MM.1S (cell line): ENCODE measurements at regions not wholly inside any gene's neighbourhood (a gene's known extent, or its start where the extent isn't known, plus 50 kb on each side); places are given as distances from the start of the nearest gene placed in this dataset.

ENCODE experiments used
- DNase-seq: peaks from one replicate; pipeline ENCODE4 v3.0.0-alpha.2; 2015
- H2AFZ ChIP-seq: fragments of 300-600 bp; sonication (generic); 2 replicates; pipeline ENCODE4 v1.6.0; 2016; ENCODE audit warnings: antibody characterized with exemption, low read length
- H3F3A ChIP-seq: fragments of 300-600 bp; sonication (generic); 2 replicates; pipeline ENCODE4 v1.6.1; 2016; ENCODE audit warnings: mild to moderate bottlenecking, antibody characterized with exemption, low read length, moderate library complexity, mixed read lengths; ENCODE audit not compliant: insufficient read depth
- H3K27ac ChIP-seq: fragments of 300-600 bp; sonication (generic); 2 replicates; pipeline ENCODE4 v1.5.1; 2016; ENCODE audit warnings: mild to moderate bottlenecking, low read length
- H3K27me3 ChIP-seq: fragments of 300-600 bp; sonication (generic); replicated peaks from 2 replicates; pipeline ENCODE4 v1.6.0; 2016; ENCODE audit warnings: low read length; ENCODE audit not compliant: insufficient read depth
- H3K36me3 ChIP-seq: fragments of 300-600 bp; sonication (generic); replicated peaks from 2 replicates; pipeline ENCODE4 v1.6.1; 2016; ENCODE audit warnings: mild to moderate bottlenecking, low read length, mixed read lengths; ENCODE audit not compliant: insufficient read depth
- H3K4me1 ChIP-seq: fragments of 300-600 bp; sonication (generic); 2 replicates; pipeline ENCODE4 v1.6.1; 2016; ENCODE audit warnings: low read length, mixed read lengths
- H3K4me2 ChIP-seq: fragments of 300-600 bp; sonication (generic); 2 replicates; pipeline ENCODE4 v1.6.0; 2016; ENCODE audit warnings: low read depth, low read length
- H3K4me3 ChIP-seq: fragments of 300-600 bp; sonication (generic); 2 replicates; pipeline ENCODE4 v1.5.1; 2016; ENCODE audit warnings: low read length, mixed read lengths
- H3K79me2 ChIP-seq: fragments of 300-600 bp; sonication (generic); 2 replicates; pipeline ENCODE4 v1.6.1; 2016; ENCODE audit warnings: mixed run types, low read length, mixed read lengths
- H3K9ac ChIP-seq: fragments of 300-600 bp; sonication (generic); 2 replicates; pipeline ENCODE4 v1.6.1; 2016; ENCODE audit warnings: low read length, mixed read lengths
- H3K9me2 ChIP-seq: fragments of 300-600 bp; sonication (generic); replicated peaks from 2 replicates; pipeline ENCODE4 v1.6.1; 2016; ENCODE audit warnings: mild to moderate bottlenecking, low read length, mixed read lengths; ENCODE audit not compliant: insufficient read depth
- H3K9me3 ChIP-seq: fragments of 300-600 bp; sonication (generic); replicated peaks from 2 replicates; pipeline ENCODE4 v1.6.1; 2016; ENCODE audit warnings: mild to moderate bottlenecking, low read length, mixed read lengths; ENCODE audit not compliant: insufficient read depth
- H4K20me1 ChIP-seq: fragments of 300-600 bp; sonication (generic); 2 replicates; pipeline ENCODE4 v1.6.1; 2016; ENCODE audit warnings: mild to moderate bottlenecking, low read length, moderate library complexity, mixed read lengths; ENCODE audit not compliant: insufficient read depth
- EZH2 ChIP-seq: fragments of 300-600 bp; sonication (generic); optimal IDR thresholded peaks from 2 replicates; pipeline ENCODE3; 2017; ENCODE audit warnings: low read depth, mild to moderate bottlenecking, antibody characterized with exemption, low read length, mixed read lengths
- EZH2phosphoT487 ChIP-seq: fragments of 300-600 bp; sonication (generic); IDR thresholded peaks from 2 replicates; pipeline ENCODE4 v1.6.1; 2018; ENCODE audit warnings: antibody characterized with exemption, low read length
- TF ChIP-seq, protein P1 (sequence below): fragments of 300-600 bp; sonication (generic); IDR thresholded peaks from 2 replicates; pipeline ENCODE4 v1.5.1; 2016; ENCODE audit warnings: antibody characterized with exemption, low read length, mixed read lengths

GRCh38 chr7:34365011-34365410 lies 293.0 kb upstream of the NPSR1 start:
- no peak for DNase-seq
- no peaks in the 10 kb centered on the region for H4K20me1 ChIP-seq
- H3K4me1 ChIP-seq, result no peaks in the 10 kb centered on the region
- no peaks in the 10 kb centered on the region for H3K9me2 ChIP-seq
- H3F3A ChIP-seq, result no peaks in the 10 kb centered on the region
- H3K9ac ChIP-seq, result no peak overlapping the region
- H3K4me3 ChIP-seq, result no peak overlapping the region
- no peaks in the 10 kb centered on the region for H3K9me3 ChIP-seq
- no peak overlapping the region for H2AFZ ChIP-seq
- H3K36me3 ChIP-seq, result no peaks in the 10 kb centered on the region
- no peaks in the 10 kb centered on the region for H3K27me3 ChIP-seq
- H3K27ac ChIP-seq, result no peak overlapping the region
- no peaks in the 10 kb centered on the region for H3K79me2 ChIP-seq
- TF ChIP-seq EZH2 (no peak), EZH2phosphoT487 (no peak)
- TF ChIP-seq, protein P1, sequence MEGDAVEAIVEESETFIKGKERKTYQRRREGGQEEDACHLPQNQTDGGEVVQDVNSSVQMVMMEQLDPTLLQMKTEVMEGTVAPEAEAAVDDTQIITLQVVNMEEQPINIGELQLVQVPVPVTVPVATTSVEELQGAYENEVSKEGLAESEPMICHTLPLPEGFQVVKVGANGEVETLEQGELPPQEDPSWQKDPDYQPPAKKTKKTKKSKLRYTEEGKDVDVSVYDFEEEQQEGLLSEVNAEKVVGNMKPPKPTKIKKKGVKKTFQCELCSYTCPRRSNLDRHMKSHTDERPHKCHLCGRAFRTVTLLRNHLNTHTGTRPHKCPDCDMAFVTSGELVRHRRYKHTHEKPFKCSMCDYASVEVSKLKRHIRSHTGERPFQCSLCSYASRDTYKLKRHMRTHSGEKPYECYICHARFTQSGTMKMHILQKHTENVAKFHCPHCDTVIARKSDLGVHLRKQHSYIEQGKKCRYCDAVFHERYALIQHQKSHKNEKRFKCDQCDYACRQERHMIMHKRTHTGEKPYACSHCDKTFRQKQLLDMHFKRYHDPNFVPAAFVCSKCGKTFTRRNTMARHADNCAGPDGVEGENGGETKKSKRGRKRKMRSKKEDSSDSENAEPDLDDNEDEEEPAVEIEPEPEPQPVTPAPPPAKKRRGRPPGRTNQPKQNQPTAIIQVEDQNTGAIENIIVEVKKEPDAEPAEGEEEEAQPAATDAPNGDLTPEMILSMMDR, result no peak
- no peak overlapping the region for H3K4me2 ChIP-seq

- Histone ChIP-seq H3K9ac (no peak overlapping the region), H2AFZ (no peak overlapping the region), H4K20me1 (no peaks in the 10 kb centered on the region), H3K79me2 (no peaks in the 10 kb centered on the region), H3K9me3 (no peaks in the 10 kb centered on the region), H3F3A (no peaks in the 10 kb centered on the region), H3K4me3 (no peak overlapping the region), H3K27ac (no peak overlapping the region), H3K36me3 (no peaks in the 10 kb centered on the region), H3K4me1 (no peaks in the 10 kb centered on the region), H3K9me2 (no peaks in the 10 kb centered on the region), H3K27me3 (no peaks in the 10 kb centered on the region), H3K4me2 (no peak overlapping the region)
- no peak for TF ChIP-seq EZH2
- no peak for TF ChIP-seq EZH2phosphoT487
- TF ChIP-seq, protein P1, result no peak
- DNase-seq, result no peak
These were observed 292.4 kb upstream of the NPSR1 start for GRCh38 chr7:34365611-34366010.

DNA sequence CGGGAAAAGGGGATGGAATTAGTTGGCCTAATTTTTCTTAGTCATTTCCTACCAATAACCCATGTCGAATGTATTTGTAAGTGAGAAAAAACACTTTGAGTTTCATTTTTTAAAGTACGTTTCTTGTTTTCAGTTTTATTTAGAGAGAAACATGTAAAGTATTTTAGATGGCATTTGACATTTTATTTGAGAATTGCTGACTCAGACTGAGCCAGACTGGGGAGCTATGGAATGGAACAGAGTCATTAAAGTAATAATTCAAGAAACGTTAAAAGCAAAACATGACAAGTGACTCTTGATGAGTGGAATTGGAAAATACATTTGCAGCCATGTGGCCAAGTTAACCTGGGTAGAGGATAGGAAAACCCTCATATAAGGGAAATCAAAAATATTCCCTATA lies 286.1 kb upstream of the NPSR1 start:
- no peaks in the 10 kb centered on the region for H3K79me2 ChIP-seq
- H2AFZ ChIP-seq, result no peak overlapping the region
- H4K20me1 ChIP-seq, result no peaks in the 10 kb centered on the region
- H3K4me1 ChIP-seq, result no peaks in the 10 kb centered on the region
- no peak overlapping the region for H3K9ac ChIP-seq
- H3K4me3 ChIP-seq, result no peak overlapping the region
- H3F3A ChIP-seq, result no peaks in the 10 kb centered on the region
- no peak for DNase-seq
- H3K27me3 ChIP-seq, result no peaks in the 10 kb centered on the region
- no peaks in the 10 kb centered on the region for H3K9me3 ChIP-seq
- H3K9me2 ChIP-seq, result no peaks in the 10 kb centered on the region
- H3K36me3 ChIP-seq, result no peaks in the 10 kb centered on the region
- no peak overlapping the region for H3K27ac ChIP-seq
- no peak overlapping the region for H3K4me2 ChIP-seq
- no peak for TF ChIP-seq EZH2phosphoT487

DNA sequence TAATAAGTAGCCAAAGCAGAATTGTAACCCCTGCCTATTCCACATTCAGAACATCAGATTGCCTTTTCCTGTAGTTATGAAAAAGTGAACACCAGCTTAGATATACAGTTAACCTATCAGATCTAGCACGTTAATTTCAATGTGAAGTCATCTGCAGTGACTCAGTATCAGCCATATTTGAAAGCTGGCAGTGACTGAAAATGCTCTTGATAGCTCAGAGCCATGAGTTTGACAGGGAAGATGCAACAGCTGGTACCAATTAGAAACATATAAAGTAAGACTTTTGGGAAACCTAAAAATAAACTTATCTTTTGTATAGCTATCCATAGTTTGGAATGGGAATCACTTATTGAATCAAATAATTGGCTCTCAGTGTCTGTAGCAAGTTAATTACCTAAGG lies 284.1 kb upstream of the NPSR1 start:
- Histone ChIP-seq H3K79me2 (no peaks in the 10 kb centered on the region), H3K4me1 (no peaks in the 10 kb centered on the region), H2AFZ (no peak overlapping the region), H4K20me1 (no peaks in the 10 kb centered on the region), H3K4me2 (no peak overlapping the region), H3K9ac (no peak overlapping the region), H3K27me3 (no peaks in the 10 kb centered on the region), H3F3A (no peaks in the 10 kb centered on the region), H3K36me3 (no peaks in the 10 kb centered on the region), H3K9me3 (no peaks in the 10 kb centered on the region), H3K27ac (no peak overlapping the region), H3K4me3 (no peak overlapping the region), H3K9me2 (no peaks in the 10 kb centered on the region)
- no peak for DNase-seq
- no peak for TF ChIP-seq EZH2phosphoT487
- no peak for TF ChIP-seq EZH2
- TF ChIP-seq, protein P1, result no peak
